Endothelial cell (in vitro differentiated cells): ENCODE measurements at regions not wholly inside any gene's neighbourhood (a gene's known extent, or its start where the extent isn't known, plus 50 kb on each side); places are given as distances from the start of the nearest gene placed in this dataset.

Experiments
- DNase-seq: peaks from one replicate; pipeline ENCODE4 v3.0.0; 2021; ENCODE audit warnings: low spot score
- H3K27ac Mint-ChIP-seq: one replicate; pipeline ENCODE4 v1.8.0; 2021; ENCODE audit warnings: mixed read lengths, inconsistent platforms; ENCODE audit not compliant: unreplicated experiment
- H3K27me3 Mint-ChIP-seq: one replicate; pipeline ENCODE4 v1.8.0; 2021; ENCODE audit warnings: mild to moderate bottlenecking, moderate library complexity, mixed read lengths, inconsistent platforms; ENCODE audit not compliant: unreplicated experiment
- H3K36me3 Mint-ChIP-seq: one replicate; pipeline ENCODE4 v1.8.0; 2021; ENCODE audit warnings: mild to moderate bottlenecking, low read depth, mixed read lengths, inconsistent platforms; ENCODE audit not compliant: unreplicated experiment
- H3K4me1 Mint-ChIP-seq: one replicate; pipeline ENCODE4 v1.8.0; 2021; ENCODE audit warnings: mild to moderate bottlenecking, mixed read lengths, inconsistent platforms; ENCODE audit not compliant: unreplicated experiment
- H3K4me3 Mint-ChIP-seq: one replicate; pipeline ENCODE4 v1.8.0; 2021; ENCODE audit warnings: mild to moderate bottlenecking, mixed read lengths, inconsistent platforms; ENCODE audit not compliant: unreplicated experiment
- H3K9me3 Mint-ChIP-seq: one replicate; pipeline ENCODE4 v1.8.0; 2021; ENCODE audit warnings: mixed read lengths, inconsistent platforms; ENCODE audit not compliant: unreplicated experiment
- TF ChIP-seq, protein P1 (sequence below): fragments of 200-600 bp; sonication (generic); IDR thresholded peaks from one replicate; pipeline ENCODE4 v1.5.0; 2021; ENCODE audit warnings: antibody characterized with exemption; ENCODE audit not compliant: unreplicated experiment

DNA sequence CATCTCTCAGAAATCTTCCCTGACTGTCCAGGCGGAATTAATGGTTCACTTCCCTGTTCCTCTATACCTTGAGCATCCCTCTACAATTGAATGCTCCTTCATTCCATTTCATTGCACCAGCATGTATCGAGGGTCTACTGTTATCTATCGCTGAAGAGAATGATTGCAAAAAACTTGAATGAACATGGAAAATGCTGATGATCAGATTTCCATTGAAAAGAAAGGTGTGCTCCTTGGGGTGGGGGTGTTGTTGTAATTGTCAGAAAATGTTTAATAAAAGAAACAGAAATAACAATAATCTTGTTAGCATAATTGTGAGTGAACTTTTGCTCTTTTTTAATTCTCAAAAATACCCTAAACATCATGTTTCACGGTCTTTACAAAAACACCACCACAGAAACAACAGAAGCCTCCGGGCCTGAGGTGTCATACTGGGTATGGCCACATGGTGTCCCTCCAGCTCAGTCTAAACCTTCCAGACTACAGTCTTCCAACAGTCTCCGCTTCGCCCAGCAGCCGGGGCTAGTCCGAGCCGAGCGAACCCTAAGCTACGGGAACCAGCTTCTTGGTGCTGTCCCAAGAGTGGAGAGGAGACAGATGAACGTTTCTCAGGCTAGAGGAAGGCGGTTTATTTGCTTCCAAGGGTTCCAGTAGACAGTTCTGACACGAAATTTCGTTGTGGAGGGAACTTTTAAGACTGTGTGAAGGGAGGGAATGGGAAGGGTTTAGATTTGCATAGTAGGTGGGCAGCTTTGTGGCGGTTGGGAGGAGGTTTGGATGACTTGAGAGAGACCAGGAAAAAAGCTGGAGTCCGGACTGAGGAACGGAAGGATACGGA lies 75.8 kb upstream of the ZBED5 start:
- Mint-ChIP-seq H3K27me3 (peaks cover 4% of the 10 kb centered on the region), H3K9me3 (no peaks in the 10 kb centered on the region), H3K36me3 (no peaks in the 10 kb centered on the region), H3K27ac (peak overlapping the region; percentile 28), H3K4me3 (peak overlapping the region; percentile 85), H3K4me1 (peaks cover 16% of the 10 kb centered on the region)
- DNase-seq, result peak; percentile 92
- TF ChIP-seq, protein P1, sequence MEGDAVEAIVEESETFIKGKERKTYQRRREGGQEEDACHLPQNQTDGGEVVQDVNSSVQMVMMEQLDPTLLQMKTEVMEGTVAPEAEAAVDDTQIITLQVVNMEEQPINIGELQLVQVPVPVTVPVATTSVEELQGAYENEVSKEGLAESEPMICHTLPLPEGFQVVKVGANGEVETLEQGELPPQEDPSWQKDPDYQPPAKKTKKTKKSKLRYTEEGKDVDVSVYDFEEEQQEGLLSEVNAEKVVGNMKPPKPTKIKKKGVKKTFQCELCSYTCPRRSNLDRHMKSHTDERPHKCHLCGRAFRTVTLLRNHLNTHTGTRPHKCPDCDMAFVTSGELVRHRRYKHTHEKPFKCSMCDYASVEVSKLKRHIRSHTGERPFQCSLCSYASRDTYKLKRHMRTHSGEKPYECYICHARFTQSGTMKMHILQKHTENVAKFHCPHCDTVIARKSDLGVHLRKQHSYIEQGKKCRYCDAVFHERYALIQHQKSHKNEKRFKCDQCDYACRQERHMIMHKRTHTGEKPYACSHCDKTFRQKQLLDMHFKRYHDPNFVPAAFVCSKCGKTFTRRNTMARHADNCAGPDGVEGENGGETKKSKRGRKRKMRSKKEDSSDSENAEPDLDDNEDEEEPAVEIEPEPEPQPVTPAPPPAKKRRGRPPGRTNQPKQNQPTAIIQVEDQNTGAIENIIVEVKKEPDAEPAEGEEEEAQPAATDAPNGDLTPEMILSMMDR, result peak; percentile 93

DNA sequence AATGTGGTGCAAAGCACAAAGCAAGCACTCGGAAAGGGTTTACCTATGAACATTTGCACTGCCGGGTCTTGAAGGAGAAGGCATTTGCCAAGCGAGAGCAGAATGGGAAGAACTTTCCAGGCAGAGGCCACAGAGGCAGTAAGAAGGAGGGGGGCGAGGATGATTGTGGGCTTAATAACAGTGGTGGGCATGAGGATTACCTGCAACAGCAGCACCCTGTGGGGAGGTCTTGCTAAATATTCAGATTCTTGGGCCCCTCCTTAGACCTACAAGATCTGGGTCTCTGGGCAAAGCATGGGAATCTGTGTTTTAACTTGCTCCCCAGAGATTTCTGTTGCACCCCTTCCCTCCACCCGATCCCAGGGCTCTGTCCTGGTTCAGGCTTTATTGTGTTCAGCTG lies 75.1 kb upstream of the ZBED5 start:
- H3K4me1 Mint-ChIP-seq, result peaks cover 16% of the 10 kb centered on the region
- TF ChIP-seq, protein P1, result no peak
- H3K4me3 Mint-ChIP-seq, result peak overlapping the region; percentile 10
- H3K36me3 Mint-ChIP-seq, result no peaks in the 10 kb centered on the region
- no peak overlapping the region for H3K27ac Mint-ChIP-seq
- DNase-seq, result no peak
- H3K9me3 Mint-ChIP-seq, result no peaks in the 10 kb centered on the region
- H3K27me3 Mint-ChIP-seq, result peaks cover 4% of the 10 kb centered on the region

DNA sequence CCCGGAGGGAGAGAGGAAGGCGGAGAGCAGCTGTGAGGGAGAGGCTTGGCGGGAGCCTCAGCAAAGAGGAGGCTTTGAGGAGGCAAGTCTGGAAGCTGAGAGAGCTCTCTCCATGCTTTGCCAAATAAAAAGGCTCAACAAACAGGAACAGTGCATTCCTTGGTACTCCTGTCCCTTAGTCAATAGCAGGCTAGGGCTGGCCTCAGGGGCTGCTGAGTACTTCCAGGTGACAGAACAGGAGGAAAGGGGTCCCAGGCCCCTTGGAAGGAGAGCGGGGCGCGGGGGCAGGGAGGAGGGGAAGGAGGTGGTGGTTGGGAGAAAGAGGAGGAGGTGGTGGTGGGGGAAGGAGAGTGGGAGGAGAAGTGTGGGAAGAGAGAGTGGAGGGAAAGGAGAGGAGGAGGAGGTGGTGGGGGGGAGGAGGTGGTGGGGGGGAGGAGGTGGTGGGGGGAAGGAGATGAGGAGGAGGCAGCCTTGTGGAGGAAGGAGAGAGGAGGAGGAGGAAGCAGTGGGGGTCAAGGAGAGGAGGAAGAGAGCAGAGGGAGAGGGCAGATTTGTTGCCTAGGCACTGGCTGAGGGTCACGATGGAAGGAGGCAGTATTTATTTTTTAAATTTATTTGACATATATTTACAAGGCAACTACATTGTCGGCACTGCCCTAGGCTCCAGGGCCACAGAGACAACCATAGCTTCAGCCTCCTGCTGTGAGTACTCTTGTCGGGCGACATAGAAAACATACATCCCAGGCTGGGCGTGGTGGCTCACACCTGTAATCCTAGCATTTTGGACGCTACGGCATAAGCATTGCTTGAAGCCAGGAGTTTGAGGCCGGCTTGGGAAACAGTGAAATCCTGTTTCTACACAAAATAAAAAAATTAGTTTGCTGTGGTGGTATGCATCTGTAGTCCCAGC lies 74.2 kb upstream of the ZBED5 start:
- H3K36me3 Mint-ChIP-seq, result no peaks in the 10 kb centered on the region
- H3K27ac Mint-ChIP-seq, result no peak overlapping the region
- no peaks in the 10 kb centered on the region for H3K9me3 Mint-ChIP-seq
- TF ChIP-seq, protein P1, result no peak
- peak overlapping the region; percentile 90 for H3K4me3 Mint-ChIP-seq
- H3K4me1 Mint-ChIP-seq, result peaks cover 16% of the 10 kb centered on the region
- peak; percentile 20 for DNase-seq
- H3K27me3 Mint-ChIP-seq, result peaks cover 4% of the 10 kb centered on the region

DNA sequence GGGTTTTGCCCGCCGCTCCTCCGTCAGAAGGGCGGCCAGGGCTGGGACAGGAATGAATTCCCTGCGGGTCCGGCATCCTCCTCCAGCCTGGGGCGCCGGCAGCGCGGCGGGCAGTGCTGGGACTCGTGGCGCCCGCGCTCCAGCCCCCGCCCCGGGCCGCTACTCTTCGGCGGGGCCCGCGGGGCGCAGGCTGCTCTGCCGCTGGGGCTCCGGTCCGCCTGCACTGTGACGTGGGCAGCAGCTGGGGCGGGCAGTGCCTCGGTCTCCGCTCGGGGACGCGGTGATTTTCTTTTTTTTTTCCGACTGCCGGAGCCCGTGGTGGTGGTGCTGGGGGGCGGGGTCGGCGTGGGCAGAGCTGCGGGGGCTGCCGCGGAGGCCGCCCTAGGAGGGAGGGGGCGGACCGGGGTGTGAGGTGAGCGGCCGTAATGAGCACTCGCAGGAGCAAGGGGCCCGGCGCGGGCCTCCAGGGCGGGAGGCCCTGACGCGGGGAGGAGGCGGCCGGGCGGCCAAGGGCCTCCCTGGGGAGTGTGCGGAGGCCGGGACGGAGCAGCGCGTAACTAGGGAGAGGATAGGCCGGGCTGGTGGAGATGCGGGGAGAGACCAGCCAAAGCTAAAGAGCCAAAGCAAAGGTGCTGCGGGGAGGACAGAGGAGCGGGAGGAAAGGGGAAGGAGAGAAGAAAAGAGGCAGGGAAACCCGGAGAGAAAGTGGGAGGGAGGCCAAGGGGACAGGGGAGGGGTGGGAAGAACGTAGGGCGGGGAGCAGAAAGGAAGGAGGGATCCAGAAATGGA lies 73.3 kb upstream of the ZBED5 start:
- peak; percentile 60 for DNase-seq
- no peak overlapping the region for H3K27ac Mint-ChIP-seq
- H3K27me3 Mint-ChIP-seq, result peaks cover 4% of the 10 kb centered on the region
- TF ChIP-seq, protein P1, result no peak
- H3K4me3 Mint-ChIP-seq, result peak overlapping the region; percentile 90
- no peaks in the 10 kb centered on the region for H3K36me3 Mint-ChIP-seq
- no peaks in the 10 kb centered on the region for H3K9me3 Mint-ChIP-seq
- peaks cover 16% of the 10 kb centered on the region for H3K4me1 Mint-ChIP-seq
